Spleen (tissue), 7 donors: ENCODE measurements at regions not wholly inside any gene's neighbourhood (a gene's known extent, or its start where the extent isn't known, plus 50 kb on each side); places are given as distances from the start of the nearest gene placed in this dataset.

Experiments
- CTCF ChIP-seq, 11 experiments: fragments of 200-600 bp in 7 of 11; fragments of 450-650 bp in 4 of 11; sonication (generic) in 4 of 11; IDR thresholded peaks in 8 of 11; conservative IDR thresholded peaks in 3 of 11; 1 replicate in 7 of 11; 2 replicates in 4 of 11; pipeline versions ENCODE4 v1.4.0 to v1.8.0; 2016 to 2021; ENCODE audit warnings: antibody characterized with exemption in 11 of 11, inconsistent platforms in 4 of 11, mild to moderate bottlenecking in 1 of 11
- POLR2A ChIP-seq, 3 donors: fragments of 450-650 bp; IDR thresholded peaks; one replicate each; pipeline ENCODE4 v1.5.1; 2017; ENCODE audit warnings: antibody characterized with exemption in 3 of 3, mild to moderate bottlenecking in 1 of 3
- POLR2AphosphoS5 ChIP-seq, 3 donors: sonication (generic); formaldehyde crosslinking; IDR thresholded peaks; one replicate each; pipeline ENCODE4 v1.5.1; 2017; ENCODE audit warnings: antibody characterized with exemption in 3 of 3
- donor health status: DM: no; HTN: no; CAD: no; lungs with moderate emphysema.
- donor health status: DM: no; HTN: no; CAD: no.
- donor health status: DM: no; HTN: no; CAD: no.

DNA sequence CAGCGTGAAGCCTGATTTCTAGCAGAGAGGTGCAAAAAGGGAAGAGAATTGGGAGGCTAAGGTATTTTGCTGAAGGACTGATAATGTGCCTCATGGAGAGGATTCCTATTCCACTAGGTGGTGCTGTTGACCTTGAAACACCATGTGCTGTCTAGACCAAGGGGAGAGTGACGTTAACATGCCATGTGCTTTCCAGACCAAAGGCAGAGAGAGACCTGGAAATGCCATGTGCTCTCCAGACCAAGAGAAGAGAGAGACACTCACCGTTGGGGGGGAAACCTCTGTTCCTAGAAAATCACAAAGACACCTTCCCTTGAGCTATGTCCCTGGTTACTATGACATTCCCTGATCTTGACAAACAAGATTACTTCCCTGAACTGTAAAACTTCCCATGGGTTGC lies 286.0 kb upstream of the TUSC1 start:
- TF ChIP-seq POLR2A (IDR thresholded peaks at IDR 0.05) (no peak), CTCF (IDR thresholded peaks at IDR 0.05 in 8 of 11, conservative IDR thresholded peaks at IDR 0.05 in 3 of 11) (peak in 3 of 11 experiments; percentile 24 to 33 (median 30)), POLR2AphosphoS5 (IDR thresholded peaks at IDR 0.05) (no peak)
